Posterior cingulate gyrus (tissue), 11 donors: ENCODE measurements at regions not wholly inside any gene's neighbourhood (a gene's known extent, or its start where the extent isn't known, plus 50 kb on each side); places are given as distances from the start of the nearest gene placed in this dataset.

Source experiments
- DNase-seq, 10 donors: peaks; one replicate each; pipeline versions ENCODE4 v3.0.0 to v3.0.0-alpha.2; 2020 to 2021; ENCODE audit warnings: mixed read lengths in 3 of 10
- intact Hi-C: fragments of 100-400 bp; cut with DNase I; formaldehyde crosslinking; loops from one replicate; pipeline ENCODE4 v1.15.1; 2023

DNA sequence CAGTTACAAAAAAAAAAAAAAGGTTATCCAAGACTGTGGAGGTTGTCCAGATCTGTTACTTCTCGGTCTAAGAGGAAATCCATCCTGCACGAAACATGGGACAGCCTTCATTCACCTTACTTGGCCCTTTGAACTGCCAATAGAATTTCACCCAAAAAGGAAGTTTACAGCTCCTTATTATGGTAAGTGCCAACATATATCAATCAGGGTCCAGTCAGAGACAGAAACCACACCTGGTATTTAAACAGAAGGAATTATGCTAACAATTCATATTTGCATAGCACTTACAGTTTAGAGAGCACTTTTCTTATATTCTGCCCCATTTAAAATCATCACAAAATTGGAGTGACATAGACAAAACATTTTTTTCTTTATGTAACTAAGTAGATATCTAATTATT, 93.6 kb upstream of the PTPN3 start:
- intact Hi-C loops = no loop called here
- no peak for DNase-seq

DNA sequence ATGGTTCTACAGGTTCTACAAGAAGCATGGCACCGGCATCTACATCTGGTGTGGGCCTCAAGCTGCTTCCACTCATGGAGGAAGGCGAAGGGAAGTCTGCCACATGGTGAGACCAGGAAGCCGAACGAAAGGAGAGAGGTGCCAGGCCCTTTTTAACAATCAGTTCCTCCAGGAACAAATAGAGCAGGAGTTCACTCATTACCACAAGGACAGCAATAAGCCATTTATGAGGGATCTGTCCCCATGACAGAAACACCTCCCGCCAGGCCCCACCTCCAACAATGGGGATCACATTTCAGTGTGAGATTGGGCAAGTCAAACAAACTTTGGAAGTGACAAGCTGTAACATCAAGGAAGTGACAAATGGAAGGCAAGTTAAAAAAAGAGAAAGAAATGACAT, 95.5 kb upstream of the PTPN3 start:
- intact Hi-C loops = no loop called here
- no peak for DNase-seq

DNA sequence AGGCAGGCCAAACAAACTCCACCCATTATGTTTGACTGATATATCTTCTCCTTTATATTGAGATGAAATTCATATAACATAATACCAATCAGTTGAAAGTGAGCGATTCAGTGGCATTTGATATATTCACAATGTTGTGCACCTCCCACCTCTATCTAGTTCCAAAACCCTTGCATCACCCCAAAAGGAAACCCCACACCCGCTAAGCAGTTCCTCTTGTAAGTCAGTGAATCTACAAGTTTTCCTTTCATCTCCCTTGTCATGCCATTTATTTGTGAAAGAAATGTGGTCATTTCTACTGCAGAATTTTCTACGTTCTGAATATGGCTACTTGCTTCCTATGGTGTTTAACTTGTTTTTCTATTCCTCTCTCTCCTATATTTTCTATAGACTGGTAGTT, 99.4 kb upstream of the PTPN3 start:
- intact Hi-C loops = no loop called here
- no peak for DNase-seq

DNA sequence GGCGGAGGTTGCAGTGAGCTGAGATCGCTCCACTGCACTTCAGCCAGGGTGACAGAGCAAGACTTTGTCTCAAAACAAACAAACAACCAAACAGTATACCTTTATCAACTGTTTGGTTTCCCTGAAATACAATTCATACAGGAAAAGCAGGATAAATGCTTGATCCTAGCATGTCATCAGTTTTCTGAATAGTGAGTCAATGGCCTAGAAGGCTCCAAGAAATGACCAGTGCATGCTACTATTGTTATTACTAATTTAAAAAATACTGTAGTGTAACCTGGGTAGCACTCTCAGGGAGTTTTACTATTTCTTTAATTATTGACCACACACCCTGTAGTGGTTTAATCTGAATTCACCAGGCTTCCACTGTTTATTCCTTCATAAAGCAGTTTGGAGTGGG, 101.0 kb upstream of the PTPN3 start:
- intact Hi-C loops = no loop called here
- DNase-seq = no peak

DNA sequence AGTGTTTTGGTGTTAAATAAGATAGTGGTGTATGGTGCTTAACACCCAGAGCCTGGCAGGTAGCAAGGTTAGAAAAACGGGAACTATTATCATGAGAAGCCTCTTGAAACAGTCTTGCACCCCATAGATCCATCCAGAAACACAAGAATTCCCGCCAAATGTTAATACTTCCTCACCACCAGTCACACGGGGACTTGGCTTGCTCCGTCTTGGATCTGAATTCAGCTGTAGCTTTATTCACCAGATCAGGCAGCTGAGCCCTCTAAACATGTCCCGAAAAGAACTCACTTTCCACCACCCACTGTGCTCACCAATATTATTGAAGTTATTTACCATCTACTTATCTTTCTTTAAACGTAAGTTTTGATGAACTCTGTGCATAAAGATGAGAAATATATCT, 101.6 kb upstream of the PTPN3 start:
- no peak for DNase-seq
- intact Hi-C loops = no loop called here

DNA sequence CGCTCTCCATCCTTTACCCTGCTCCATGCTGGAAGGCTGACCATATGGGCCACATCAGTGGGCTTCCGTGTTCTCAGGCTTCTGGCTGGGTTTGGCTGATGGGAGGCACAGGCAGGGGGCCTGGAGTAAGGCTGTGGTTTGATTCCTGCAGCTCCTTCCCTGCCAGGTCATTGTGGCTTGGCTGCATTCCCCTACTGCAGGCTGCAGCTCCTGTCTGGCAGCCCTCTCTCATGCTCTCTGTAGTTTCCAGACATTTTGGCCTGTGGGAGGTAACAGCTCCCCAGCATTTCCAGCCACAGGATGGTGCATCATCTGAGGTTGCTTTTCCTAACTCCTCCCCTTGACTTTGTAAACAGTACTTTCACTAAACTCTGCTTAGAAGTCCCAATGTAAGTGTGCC, 102.0 kb upstream of the PTPN3 start:
- DNase-seq = no peak

DNA sequence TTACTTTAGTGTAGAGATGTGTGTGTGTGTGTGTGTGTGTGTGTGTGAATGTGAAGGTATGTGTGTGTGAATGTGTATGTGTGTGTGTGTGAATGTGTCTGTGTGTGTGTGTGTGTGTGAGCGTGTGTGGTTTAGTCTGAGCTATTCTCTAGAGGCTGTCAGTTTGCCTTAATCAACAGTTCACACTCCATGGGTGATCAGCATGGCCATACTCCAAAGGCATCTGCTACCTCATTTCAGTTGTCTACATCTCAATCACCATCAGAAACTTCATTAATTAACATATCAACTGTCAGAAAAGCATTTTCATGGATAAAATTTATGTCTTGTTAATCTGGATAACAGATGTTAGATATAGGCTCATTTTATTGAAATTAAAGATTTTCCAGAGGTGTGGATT, 103.1 kb upstream of the PTPN3 start:
- intact Hi-C loops = no loop called here

More for the DNA sequence above, 102.0 kb upstream of the PTPN3 start:
- intact Hi-C loops = no loop called here

DNA sequence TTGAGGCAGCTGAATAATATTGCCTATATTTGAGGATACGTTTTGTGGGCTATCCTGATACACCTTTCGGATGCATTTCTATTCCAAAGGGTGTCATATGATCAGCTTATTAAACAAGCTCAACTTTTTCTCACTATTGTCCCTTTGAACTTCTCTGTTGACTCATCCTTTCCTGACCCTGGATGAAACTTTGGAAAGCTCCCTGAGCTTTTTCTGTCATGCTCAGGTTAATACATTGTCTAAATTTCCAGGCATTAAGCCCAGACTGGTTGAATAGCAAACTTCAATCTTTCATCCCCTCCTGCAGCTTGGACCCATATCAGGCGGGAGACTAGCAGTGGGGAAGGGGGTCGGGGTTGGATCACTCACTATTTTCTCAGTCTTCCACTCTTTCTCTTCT, 104.9 kb upstream of the PTPN3 start:
- DNase-seq = no peak
- intact Hi-C loops = no loop called here

More for the DNA sequence above, 103.1 kb upstream of the PTPN3 start:
- no peak for DNase-seq

DNA sequence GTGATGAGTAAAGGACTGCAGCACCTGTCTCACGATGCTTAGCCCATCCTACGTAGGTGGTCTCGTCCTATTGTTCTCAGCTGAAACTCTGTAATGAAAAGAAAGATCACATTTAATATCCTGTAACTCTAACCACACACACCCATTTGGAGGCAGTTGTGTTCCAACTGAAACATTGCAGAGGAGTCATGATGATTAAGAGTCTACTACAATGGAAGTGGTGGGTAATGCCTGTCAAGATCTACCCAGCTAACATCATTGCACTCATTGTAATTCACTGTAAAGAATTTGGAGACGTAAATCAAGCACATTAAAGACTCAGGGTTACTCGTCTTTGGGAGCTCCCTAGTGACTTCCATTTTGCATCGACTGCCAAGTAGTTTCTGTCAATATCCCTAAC, 106.0 kb upstream of the PTPN3 start:
- intact Hi-C loops = no loop called here
- DNase-seq = no peak

DNA sequence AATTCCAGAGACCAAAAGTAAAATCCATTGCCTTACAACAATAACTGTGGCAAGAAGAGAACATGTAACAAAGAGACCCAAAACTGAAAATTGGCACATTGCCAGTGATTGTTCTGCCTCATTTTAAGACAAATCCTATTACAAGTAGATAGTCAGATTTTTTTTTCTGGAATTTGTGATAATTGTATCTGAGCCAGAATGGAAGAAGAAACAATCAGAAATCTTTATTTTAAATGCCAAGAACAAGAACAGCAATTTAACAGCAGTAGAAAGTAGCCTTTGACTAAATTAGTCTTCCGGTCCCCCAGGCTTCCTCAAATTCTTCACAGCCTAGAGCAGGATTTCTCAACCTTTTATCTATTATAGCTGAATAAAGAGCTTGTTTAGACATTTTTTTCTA, 106.7 kb upstream of the PTPN3 start:
- intact Hi-C loops = no loop called here
- no peak for DNase-seq

DNA sequence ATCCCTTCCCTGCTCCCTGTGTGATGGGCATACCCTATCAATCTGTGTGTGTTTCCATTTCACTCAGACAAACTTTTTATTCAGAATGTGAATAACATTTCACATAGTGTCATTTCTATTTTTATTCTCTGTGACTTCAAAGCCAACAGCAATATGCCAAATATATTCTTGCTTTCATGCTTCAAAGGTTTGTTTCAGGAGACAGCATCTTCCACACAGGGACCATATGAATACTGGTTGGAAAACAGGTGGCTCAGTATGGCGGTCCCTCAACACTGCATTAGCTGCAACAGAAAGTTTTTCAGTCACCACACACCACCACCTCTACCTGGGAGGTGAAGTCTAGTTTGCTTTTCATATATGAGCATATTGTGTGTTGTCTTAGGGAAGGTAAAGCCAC, 111.0 kb upstream of the PTPN3 start:
- no peak for DNase-seq
- intact Hi-C loops = no loop called here

DNA sequence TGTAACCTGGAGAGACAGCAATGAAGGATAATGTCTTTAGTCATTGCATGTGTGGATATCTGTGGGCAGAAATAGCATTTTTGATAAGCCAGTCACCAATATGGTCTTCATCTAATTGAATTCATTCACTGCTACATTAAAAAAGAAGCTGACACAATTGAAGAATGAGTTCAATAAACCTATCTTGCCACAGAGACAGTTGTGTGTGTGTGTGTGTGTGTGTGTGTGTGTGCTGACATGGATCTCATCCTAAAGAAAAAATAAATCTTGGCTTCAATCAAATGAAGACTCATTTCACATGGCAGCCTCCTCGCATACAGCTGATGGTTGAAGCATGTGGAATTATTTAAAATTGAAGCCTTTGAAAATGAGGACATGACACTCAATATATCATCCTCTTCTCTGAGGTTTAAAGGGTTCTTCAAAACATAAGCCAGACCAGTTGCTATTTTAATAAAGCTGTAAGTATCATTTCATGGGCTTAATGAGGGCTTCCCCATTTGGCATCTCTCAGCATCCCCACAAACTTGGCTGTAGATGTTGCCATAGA, 118.5 kb upstream of the PTPN3 start:
- intact Hi-C loops = no loop called here
- no peak for DNase-seq

DNA sequence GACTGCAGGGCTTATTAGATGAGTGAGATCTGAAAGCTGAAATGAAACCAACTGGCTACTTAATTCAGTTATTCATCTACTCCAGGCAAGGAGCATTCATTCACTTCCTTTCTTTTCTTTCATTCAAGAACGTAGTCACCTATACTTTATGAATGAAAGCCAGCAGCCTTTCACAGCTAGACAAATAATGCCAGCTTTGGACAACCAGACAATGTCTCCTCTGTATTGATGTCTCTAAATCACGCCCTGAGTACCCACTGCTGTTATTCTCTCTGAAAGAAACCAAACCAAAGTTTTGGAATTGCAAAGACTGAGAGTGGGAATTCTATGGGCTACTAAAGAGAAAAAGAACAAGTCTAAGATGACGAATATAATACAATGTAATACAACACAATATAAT, 121.2 kb upstream of the PTPN3 start:
- DNase-seq = no peak
- intact Hi-C loops = no loop called here

DNA sequence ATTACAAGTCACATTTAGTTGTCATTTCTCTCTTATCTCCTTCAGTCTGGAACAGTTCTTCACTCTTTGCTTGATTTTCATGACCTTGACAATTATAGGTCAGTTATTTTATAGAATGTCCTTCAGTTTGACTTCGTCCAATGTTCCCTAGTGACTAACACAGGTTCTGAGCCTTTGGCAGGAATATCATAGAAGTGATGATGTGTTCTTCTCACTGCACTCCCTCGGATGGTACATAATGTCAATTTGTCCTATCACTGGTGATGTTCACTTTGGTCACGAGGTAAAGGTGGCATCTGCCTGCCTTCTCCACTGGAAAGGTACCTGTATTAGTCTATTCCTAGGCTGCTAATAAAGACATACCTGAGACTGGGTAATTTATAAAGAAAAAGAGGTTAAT, 126.0 kb upstream of the PTPN3 start:
- DNase-seq = no peak
- intact Hi-C loops = no loop called here

DNA sequence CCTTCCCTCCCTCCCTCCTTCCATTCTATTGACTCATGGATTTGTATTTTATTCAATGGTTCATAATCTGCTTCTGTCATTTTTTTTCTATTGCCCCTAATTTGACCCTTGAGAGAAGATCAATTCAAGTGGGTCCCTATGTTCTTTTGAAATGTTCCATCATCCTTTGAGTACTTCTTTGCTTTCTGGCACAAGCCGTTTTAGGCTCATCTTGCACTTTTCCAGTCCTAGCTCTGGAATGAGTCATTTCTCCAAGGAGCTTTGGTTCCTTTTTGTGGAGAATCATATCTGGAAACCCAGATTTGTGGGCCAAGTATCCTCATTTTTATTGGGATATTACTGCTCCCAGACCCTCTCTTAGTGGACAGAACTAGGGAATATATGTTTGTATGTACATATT, 126.8 kb upstream of the PTPN3 start:
- intact Hi-C loops = no loop called here
- DNase-seq = no peak

DNA sequence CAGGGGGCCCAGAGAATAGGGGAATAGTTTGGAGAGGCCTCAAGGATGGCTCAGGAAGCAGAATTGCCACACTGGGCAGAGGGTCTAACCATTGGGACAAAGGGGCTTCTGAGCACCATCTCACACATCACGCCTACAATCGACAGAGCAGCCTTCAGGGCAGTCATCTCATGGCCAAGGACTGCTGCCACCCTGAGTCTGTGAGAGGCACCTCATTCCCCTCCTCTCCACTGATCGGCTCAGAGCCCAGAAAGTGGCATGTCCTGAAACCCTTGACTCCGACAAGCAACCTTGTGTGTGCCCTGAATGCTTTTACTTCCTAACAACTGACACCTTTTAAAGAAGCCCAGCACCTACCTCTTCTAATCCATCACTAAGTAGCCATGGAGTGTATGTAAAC, 128.9 kb upstream of the PTPN3 start:
- intact Hi-C loops = no loop called here
- peak in 7 of 10 donors; percentile 18 to 84 (median 26) for DNase-seq

DNA sequence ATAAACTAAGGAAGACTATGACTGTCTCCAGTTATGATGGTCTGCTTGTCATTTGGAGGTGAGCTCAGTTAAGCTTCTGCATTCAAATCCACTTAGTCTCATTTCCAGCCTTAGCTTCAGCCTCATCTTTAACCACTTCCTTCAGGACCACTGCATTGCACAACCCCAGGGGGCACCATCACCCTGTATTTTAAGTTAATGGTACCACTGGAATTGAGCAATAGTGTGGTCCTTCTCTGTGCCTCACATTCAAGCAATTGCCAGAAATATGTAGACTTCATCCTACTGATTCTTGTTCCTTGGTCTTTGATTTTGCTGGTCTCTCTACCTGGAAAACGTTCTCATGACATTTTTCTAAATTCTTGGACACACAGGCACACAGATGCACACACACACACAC, 131.5 kb upstream of the PTPN3 start:
- intact Hi-C loops = no loop called here
- DNase-seq = no peak

DNA sequence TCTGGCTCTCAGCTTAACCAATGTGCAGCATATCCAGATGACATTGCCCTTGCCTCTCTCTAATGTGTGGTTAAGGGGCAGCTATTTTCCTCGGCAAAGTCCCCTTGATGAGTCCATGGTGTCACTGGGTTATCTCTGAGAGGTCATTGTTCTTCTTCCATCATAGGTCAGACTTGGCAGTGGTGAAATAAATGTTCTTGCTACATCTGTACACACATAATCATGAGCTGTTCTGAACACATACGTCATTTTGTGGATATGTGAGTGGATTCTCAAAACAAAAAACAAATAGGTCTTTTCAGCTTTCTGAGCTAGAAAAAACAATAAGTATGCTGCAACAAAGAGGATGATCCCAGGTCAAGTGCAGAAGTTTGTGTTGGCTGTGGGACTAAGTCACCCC, 134.7 kb upstream of the PTPN3 start:
- intact Hi-C loops = no loop called here
- DNase-seq = no peak

DNA sequence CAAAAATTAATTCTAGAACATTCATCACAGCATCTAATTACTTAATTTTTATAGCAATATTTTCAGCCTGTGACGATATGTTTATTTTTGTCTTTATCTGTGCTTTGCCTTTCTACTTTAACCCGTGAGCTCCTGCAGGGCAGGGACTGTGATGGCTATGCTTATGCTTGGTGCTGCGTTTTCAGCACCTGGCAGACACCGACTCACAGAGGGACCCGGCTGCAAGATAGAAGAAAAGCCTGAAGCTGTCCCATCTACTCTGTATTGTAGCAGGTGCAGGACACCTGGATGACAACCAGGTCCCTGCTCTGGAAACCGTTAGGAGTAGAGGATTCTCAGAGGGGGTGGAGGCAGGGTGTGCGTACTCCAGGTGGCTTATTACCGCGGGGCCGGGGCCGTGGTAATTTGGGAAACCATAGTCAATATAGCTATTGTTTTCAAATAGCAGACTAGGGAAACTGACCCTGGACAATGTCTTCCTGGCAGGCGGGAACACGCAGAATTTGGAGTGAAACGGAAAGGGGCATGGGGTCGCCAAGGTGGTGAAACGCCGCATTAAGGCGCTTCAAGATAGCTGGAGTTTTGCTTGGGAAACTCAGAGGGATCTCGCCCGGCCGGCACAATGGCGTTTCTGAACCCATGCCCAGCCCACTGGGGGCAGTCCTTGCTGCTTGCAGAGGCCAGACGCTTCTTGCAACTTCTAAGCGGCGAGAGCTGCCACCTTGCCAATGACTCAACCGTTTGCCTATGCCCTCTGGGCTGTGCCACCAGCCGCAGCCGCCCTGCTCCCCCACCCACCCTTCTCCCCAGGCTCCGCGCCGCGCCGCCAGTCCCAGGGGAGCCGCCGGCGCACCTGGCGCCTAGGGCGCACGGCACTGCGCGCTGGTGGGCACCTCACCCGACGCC, 140.1 kb upstream of the PALM2AKAP2 start:
- intact Hi-C loops = no loop called here
- peak; percentile 44 to 95 (median 72) for DNase-seq

DNA sequence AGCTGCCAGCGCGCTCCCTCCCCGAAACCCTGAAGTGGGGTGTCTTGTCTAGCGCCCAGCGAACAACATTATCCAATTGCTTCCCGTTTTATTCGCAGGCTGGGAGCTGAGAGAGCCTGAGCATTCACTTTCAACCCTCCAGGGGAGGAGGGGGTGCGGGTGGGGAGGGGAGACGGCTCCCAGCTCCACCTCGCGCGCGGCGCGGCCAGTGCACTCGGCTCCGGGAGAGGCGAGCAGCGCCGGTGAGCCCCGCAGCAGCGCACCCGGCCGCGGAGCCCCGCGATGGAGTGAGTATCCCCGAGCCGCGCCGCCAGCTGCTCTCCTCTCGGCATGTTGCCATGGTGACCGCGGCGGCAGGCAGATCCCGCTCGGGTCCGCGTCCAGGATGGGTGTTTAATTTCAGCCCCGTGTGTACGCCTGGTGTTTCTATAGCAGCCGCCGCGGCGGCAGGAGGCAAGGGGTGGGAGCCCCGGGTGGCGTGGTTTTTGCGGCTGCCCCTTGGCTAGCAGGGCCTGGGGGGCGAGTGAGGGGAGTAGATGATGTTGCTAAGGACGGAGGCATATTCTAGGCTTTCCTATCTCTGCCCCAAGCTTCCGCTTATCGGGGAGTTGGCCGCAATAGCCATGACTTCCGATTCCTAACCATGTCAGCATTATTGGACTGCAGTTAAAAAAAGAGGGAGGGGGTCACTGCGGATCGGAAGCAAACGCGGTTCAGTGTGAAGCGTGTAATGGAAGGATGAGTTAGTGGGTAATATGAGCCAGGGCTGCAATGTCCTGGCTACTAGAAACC, 139.2 kb upstream of the PALM2AKAP2 start:
- intact Hi-C loops = no loop called here

DNA sequence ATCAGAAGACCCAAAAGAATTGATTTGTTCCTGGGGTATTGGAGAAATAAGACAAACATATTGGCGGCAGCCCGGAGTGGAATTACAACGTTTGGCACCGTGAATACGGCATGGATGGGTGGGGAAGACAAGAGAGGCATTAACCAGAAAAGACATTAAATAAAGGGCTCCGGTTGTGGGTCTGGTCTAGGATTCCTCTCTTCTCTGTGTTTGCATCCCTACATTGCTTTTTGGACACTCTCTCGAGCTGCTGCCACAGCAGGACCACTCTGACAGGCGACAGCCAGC, 138.7 kb upstream of the PALM2AKAP2 start:
- peak in 3 of 10 donors; percentile 4 to 70 (median 32) for DNase-seq
- intact Hi-C loops = no loop called here

More for the DNA sequence above, 139.2 kb upstream of the PALM2AKAP2 start:
- DNase-seq = peak; percentile 66 to 96 (median 79)

DNA sequence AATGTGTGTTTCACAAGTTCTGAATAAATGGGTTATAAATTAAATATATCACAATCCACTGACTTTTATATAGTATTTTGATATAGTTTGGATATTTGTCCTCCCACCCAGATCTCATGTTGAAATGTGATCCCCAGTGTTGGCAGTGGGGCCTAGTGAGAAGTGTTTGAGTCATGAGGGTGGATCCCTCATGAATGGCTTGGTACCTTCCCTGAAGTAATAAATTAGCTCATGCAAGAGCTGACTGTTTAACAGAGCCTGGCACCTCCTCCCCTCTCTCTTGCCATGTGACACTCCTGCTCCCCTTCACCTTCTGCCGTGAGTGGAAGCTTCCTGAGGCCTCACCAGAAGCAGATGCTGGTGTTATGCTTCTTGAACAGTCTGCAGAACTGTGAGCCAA, 127.9 kb upstream of the PALM2AKAP2 start:
- intact Hi-C loops = loop anchor here (2.0 to 5.0 kb wide), 2 partner anchors 77 to 165 kb away; no protein-coding TSS in a partner anchor
- no peak for DNase-seq
